GM19043 (cell line): ENCODE measurements at regions not wholly inside any gene's neighbourhood (a gene's known extent, or its start where the extent isn't known, plus 50 kb on each side); places are given as distances from the start of the nearest gene placed in this dataset.
"Not testable (repeated sequence)": the region's sequence is repeated elsewhere in the genome, so short reads cannot be mapped to it uniquely, and the experiment has no call there.

Experiments used
- ATAC-seq: cut with Tn5 transposase; IDR thresholded peaks from one replicate; pipeline ENCODE4 v1.9.1; 2021; ENCODE audit warnings: low read depth; ENCODE audit not compliant: unreplicated experiment

GRCh38 chr20:19921829-19922228 lies 95.3 kb upstream of the NAA20 start:
- ATAC-seq, result not testable (repeated sequence)

GRCh38 chr20:19922716-19923115 lies 94.4 kb upstream of the NAA20 start:
- no peak for ATAC-seq

GRCh38 chr20:19923762-19924161 lies 93.4 kb upstream of the NAA20 start:
- ATAC-seq, result no peak

GRCh38 chr20:19924255-19924654 lies 92.9 kb upstream of the NAA20 start:
- no peak for ATAC-seq

GRCh38 chr20:19926591-19926990 lies 90.6 kb upstream of the NAA20 start:
- no peak for ATAC-seq

- no peak for ATAC-seq
Measured at GRCh38 chr20:19928328-19929011, 88.7 kb upstream of the NAA20 start.

GRCh38 chr20:19929012-19929360 lies 88.2 kb upstream of the NAA20 start:
- no peak for ATAC-seq

- no peak for ATAC-seq
Measured at GRCh38 chr20:19929481-19930145, 87.5 kb upstream of the NAA20 start.

- no peak for ATAC-seq
Measured at GRCh38 chr20:19930426-19930825, 86.7 kb upstream of the NAA20 start.

GRCh38 chr20:19932170-19932667 lies 84.9 kb upstream of the NAA20 start:
- no peak for ATAC-seq

GRCh38 chr20:19934792-19935491 lies 82.2 kb upstream of the NAA20 start:
- no peak for ATAC-seq

- no peak for ATAC-seq
Measured at GRCh38 chr20:19935842-19936241, 81.3 kb upstream of the NAA20 start.

- no peak for ATAC-seq
Measured at GRCh38 chr20:19936466-19937200, 80.5 kb upstream of the NAA20 start.

- no peak for ATAC-seq
Measured at GRCh38 chr20:19937218-19937617, 79.9 kb upstream of the NAA20 start.

GRCh38 chr20:19937651-19938420 lies 79.3 kb upstream of the NAA20 start:
- no peak for ATAC-seq

- no peak for ATAC-seq
Measured at GRCh38 chr20:19938421-19939090, 78.6 kb upstream of the NAA20 start.

- no peak for ATAC-seq
Measured at GRCh38 chr20:19940988-19941460, 76.1 kb upstream of the NAA20 start.

- ATAC-seq, result no peak
Measured at GRCh38 chr20:19942611-19943010, 74.6 kb upstream of the NAA20 start.

GRCh38 chr20:19943061-19943521 lies 74.1 kb upstream of the NAA20 start:
- no peak for ATAC-seq
